ENCODE measurements at regions not wholly inside any gene's neighbourhood (a gene's known extent, or its start where the extent isn't known, plus 50 kb on each side); places are given as distances from the start of the nearest gene placed in this dataset.

DNA sequence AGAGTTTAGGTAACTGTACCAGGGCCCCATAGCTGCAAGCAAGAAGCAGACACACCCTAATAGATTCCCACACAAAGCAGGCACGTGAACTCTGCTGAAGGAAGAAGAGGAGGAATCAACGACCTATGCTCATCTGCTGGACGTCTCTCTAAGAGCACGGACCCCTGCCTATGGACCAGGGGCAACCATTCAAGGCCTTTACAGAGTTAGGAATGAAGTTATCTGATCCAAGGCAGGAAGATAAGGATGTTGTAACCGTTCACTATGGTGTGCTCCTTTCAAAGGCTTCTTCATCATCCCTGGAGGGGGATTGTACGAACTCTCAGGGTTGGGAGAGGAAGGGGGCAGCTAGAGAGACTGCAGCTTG is 141.6 kb upstream of the PARP11 start:
- no peak for TF ChIP-seq EZH2 (IDR thresholded peaks at IDR 0.05; ENCODE audit: borderline replicate concordance, low read depth, low read length, poor library complexity, severe bottlenecking)
- TF ChIP-seq, protein P1, sequence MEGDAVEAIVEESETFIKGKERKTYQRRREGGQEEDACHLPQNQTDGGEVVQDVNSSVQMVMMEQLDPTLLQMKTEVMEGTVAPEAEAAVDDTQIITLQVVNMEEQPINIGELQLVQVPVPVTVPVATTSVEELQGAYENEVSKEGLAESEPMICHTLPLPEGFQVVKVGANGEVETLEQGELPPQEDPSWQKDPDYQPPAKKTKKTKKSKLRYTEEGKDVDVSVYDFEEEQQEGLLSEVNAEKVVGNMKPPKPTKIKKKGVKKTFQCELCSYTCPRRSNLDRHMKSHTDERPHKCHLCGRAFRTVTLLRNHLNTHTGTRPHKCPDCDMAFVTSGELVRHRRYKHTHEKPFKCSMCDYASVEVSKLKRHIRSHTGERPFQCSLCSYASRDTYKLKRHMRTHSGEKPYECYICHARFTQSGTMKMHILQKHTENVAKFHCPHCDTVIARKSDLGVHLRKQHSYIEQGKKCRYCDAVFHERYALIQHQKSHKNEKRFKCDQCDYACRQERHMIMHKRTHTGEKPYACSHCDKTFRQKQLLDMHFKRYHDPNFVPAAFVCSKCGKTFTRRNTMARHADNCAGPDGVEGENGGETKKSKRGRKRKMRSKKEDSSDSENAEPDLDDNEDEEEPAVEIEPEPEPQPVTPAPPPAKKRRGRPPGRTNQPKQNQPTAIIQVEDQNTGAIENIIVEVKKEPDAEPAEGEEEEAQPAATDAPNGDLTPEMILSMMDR (conservative IDR thresholded peaks at IDR 0.05; ENCODE audit: low read depth, low read length) = no peak

Measured in A673 (cell line).